Left ventricle myocardium inferior (tissue), 1 donor: ENCODE measurements at regions not wholly inside any gene's neighbourhood (a gene's known extent, or its start where the extent isn't known, plus 50 kb on each side); places are given as distances from the start of the nearest gene placed in this dataset.

Source experiments
- DNase-seq: peaks from one replicate; pipeline ENCODE4 v3.0.0-alpha.2; 2020
- H3K27ac ChIP-seq: fragments of 200-600 bp; replicated peaks from 2 replicates; pipeline ENCODE4 v1.8.0; 2021
- H3K27me3 ChIP-seq: fragments of 200-600 bp; 2 replicates; pipeline ENCODE4 v1.8.0; 2021; ENCODE audit warnings: low read depth
- H3K36me3 ChIP-seq: fragments of 200-600 bp; 2 replicates; pipeline ENCODE4 v1.8.0; 2021
- H3K4me1 ChIP-seq: fragments of 200-600 bp; 2 replicates; pipeline ENCODE4 v1.8.0; 2021
- H3K4me3 ChIP-seq: fragments of 200-600 bp; 2 replicates; pipeline ENCODE4 v1.8.0; 2021; ENCODE audit warnings: mild to moderate bottlenecking, moderate library complexity
- H3K9me3 ChIP-seq: fragments of 200-600 bp; replicated peaks from 2 replicates; pipeline ENCODE4 v1.8.0; 2021
- intact Hi-C: fragments of 100-400 bp; cut with micrococcal nuclease; formaldehyde crosslinking; loops from one replicate; pipeline ENCODE4 v1.11.0; 2022
- TF ChIP-seq, protein P1 (sequence below): fragments of 200-600 bp; IDR thresholded peaks from 2 replicates; pipeline ENCODE4 v1.8.0; 2021; ENCODE audit warnings: antibody characterized with exemption, mild to moderate bottlenecking, borderline replicate concordance
- donor health status: DM: no; HTN: yes; CAD: no; lungs with severe emphysema.

DNA sequence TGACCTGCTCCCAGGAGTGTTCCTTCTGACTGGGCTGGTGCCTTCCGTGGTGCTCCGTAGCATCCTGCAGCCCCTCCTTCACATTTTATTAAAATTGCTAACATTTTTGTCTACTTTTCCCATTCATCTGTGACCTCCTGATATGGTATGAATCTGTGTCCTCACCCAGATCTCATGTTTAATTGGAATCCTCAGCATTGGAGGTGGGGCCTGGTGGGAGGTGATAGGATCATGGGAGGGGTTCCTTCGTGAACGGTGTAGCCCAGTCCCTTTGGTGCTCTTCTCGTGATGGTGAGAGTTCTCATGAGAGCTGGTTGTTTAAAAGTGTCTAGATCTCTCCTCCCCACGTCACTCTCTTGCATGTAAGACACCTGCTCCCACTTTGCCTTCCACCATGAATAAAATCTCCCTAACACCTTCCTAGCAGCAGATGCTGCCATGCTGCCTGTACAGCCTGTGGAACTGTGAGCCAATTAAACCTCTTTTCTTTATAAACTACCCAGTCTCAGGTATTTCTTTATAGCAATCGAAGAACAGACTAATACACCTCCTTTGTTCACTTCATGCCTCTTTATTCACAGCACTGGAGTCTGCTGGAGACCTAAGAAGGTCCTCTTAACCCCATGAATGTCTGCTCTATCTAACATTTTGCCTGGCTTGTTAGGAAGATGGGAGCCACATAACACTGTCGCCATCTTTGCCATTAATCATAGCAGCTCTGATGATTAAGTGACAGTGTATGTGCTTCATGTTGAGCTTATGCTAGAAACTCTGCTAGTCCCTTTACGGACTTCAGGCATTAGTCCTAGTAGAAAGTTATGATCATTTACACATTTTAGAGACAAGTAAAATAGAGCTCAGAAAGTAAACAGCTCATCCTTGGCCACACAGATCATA lies 377.7 kb upstream of the MAF start:
- H3K4me1 ChIP-seq, result no peaks in the 10 kb centered on the region
- no peak overlapping the region for H3K27ac ChIP-seq
- TF ChIP-seq, protein P1, sequence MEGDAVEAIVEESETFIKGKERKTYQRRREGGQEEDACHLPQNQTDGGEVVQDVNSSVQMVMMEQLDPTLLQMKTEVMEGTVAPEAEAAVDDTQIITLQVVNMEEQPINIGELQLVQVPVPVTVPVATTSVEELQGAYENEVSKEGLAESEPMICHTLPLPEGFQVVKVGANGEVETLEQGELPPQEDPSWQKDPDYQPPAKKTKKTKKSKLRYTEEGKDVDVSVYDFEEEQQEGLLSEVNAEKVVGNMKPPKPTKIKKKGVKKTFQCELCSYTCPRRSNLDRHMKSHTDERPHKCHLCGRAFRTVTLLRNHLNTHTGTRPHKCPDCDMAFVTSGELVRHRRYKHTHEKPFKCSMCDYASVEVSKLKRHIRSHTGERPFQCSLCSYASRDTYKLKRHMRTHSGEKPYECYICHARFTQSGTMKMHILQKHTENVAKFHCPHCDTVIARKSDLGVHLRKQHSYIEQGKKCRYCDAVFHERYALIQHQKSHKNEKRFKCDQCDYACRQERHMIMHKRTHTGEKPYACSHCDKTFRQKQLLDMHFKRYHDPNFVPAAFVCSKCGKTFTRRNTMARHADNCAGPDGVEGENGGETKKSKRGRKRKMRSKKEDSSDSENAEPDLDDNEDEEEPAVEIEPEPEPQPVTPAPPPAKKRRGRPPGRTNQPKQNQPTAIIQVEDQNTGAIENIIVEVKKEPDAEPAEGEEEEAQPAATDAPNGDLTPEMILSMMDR, result no peak
- intact Hi-C loops, result no loop called here
- DNase-seq, result no peak
- no peaks in the 10 kb centered on the region for H3K36me3 ChIP-seq
- no peaks in the 10 kb centered on the region for H3K27me3 ChIP-seq
- no peak overlapping the region for H3K4me3 ChIP-seq
- no peaks in the 10 kb centered on the region for H3K9me3 ChIP-seq

DNA sequence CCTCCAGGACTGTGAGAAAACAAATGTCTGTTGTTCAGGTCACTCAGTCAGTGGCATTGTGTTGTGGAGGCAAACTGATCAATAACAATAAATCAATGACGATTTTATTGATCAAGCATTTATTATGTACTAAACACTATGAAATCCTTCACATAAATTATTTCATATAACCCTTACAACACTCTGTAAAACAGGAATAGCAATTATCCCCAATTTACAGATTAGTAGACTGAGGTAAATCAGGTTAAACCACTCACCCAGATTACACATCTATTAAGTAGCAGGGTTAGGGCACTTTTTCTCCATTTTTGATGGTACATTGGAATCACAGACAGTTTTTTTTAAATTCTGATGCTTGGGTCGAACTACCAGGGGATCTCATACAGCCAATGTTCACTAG lies 372.8 kb upstream of the MAF start:
- Histone ChIP-seq H3K4me1 (peaks cover 26% of the 10 kb centered on the region), H3K4me3 (no peak overlapping the region), H3K27me3 (no peaks in the 10 kb centered on the region), H3K9me3 (no peaks in the 10 kb centered on the region), H3K27ac (no peak overlapping the region), H3K36me3 (no peaks in the 10 kb centered on the region)
- DNase-seq, result no peak
- TF ChIP-seq, protein P1, result no peak
- intact Hi-C loops, result no loop called here

DNA sequence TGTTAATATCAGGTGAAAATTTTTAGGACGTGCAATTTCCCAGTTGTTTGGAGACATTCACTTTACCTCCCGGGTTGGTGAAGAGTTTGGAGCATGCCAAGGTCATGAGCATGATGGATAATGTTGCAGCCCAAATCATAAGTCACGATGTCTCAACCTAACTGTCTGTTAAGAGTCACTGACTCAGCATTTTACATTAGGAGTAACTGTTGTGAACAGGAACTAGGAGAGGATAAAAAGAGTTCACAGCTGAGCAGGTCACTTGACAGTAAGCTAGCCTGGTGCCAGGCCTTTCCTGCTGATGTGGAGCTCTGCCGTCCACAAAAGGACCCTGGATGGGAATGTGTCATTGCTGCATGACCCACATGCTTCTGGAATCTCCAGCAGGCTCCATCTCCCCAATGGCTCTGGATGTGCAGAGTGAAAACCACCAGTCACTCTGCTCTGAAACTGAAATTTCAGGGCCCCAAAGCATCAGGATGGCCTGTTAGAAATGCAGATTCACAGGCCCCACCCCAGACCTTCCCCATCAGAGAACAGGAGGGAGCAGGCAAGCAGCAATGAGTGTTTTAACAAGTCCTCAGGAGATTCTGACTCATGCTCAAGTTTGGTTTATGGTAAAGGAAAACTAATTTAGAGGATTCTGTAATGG lies 371.6 kb upstream of the MAF start:
- H3K4me3 ChIP-seq, result no peak overlapping the region
- no peaks in the 10 kb centered on the region for H3K27me3 ChIP-seq
- intact Hi-C loops, result no loop called here
- peak overlapping the region; percentile 4 for H3K27ac ChIP-seq
- DNase-seq, result no peak
- TF ChIP-seq, protein P1, result no peak
- no peaks in the 10 kb centered on the region for H3K9me3 ChIP-seq
- no peaks in the 10 kb centered on the region for H3K36me3 ChIP-seq
- peaks cover 26% of the 10 kb centered on the region for H3K4me1 ChIP-seq

DNA sequence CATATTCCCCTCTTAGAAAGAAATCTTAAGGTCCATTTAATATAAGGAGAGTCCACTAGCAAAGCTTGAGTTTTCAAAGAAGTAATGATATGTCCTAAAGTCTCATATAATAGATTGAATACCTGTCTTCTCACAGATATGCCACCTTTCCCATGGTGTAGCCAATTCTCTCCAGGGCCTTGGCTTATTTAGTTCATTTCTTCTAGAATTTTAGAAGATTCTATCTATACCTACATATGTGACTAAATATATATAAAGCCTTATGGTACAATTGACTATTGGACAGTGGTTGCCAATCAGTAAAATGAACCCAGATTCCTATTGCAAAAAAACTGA lies 370.7 kb upstream of the MAF start:
- Histone ChIP-seq H3K9me3 (no peaks in the 10 kb centered on the region), H3K27me3 (no peaks in the 10 kb centered on the region), H3K4me3 (no peak overlapping the region), H3K4me1 (peaks cover 26% of the 10 kb centered on the region), H3K27ac (peak overlapping the region; percentile 82), H3K36me3 (no peaks in the 10 kb centered on the region)
- intact Hi-C loops, result no loop called here
- no peak for DNase-seq
- TF ChIP-seq, protein P1, result no peak

DNA sequence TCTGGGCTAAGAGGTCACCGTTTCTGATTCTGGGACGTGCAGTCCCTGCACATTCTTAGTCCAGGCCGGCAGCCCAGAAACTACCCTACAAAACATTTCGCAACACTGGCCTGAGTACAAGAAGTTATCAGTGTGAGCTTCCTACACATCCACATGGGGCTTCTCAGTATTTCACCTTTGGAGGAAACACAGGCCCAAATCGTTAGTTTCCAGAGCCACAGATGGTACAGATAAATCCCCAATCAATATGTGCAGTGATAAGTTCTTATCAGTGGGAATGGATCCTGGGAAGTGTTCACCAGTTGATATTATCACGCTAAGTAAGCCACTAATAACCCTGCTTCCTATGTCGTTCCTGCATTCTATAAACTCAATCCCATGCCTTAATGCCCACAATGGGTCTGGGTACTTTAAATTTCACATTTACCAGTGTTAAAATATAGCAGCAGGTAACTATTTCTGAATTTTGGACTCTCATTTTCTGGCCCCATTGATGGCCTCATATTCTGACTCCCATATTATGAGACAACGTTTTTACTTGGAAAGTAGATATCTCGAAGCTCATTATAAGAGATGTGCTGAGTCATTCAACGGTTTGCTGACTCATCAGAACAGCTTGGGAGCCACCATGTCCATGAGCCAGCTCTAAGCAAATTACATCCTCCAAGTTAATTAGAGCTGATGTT lies 370.2 kb upstream of the MAF start:
- no peak overlapping the region for H3K4me3 ChIP-seq
- H3K4me1 ChIP-seq, result peaks cover 26% of the 10 kb centered on the region
- TF ChIP-seq, protein P1, result no peak
- intact Hi-C loops, result no loop called here
- no peaks in the 10 kb centered on the region for H3K36me3 ChIP-seq
- DNase-seq, result peak; percentile 68
- peak overlapping the region; percentile 82 for H3K27ac ChIP-seq
- no peaks in the 10 kb centered on the region for H3K9me3 ChIP-seq
- no peaks in the 10 kb centered on the region for H3K27me3 ChIP-seq
